GM12892 (cell line): ENCODE measurements at regions not wholly inside any gene's neighbourhood (a gene's known extent, or its start where the extent isn't known, plus 50 kb on each side); places are given as distances from the start of the nearest gene placed in this dataset.

ENCODE experiments used
- DNase-seq: peaks from one replicate; pipeline ENCODE4 v3.0.0; 2011; ENCODE audit not compliant: insufficient read length
- FAIRE-seq: peaks from 2 replicates; lab custom pipeline; 2011; peaks lifted over from hg19 to GRCh38; lab: Jason Lieb, UNC
- POLR2A ChIP-seq: IDR thresholded peaks from 2 replicates; pipeline ENCODE4 v1.6.1; 2011; ENCODE audit warnings: low read depth, low read length, control low read depth
- POLR2AphosphoS5 ChIP-seq: IDR thresholded peaks from 2 replicates; pipeline ENCODE4 v1.6.1; 2011; ENCODE audit warnings: low read depth, low read length, control low read depth
- TAF1 ChIP-seq: IDR thresholded peaks from 2 replicates; pipeline ENCODE4 v1.6.1; 2011; ENCODE audit warnings: low read depth, mild to moderate bottlenecking, control low read depth, low read length, borderline replicate concordance

DNA sequence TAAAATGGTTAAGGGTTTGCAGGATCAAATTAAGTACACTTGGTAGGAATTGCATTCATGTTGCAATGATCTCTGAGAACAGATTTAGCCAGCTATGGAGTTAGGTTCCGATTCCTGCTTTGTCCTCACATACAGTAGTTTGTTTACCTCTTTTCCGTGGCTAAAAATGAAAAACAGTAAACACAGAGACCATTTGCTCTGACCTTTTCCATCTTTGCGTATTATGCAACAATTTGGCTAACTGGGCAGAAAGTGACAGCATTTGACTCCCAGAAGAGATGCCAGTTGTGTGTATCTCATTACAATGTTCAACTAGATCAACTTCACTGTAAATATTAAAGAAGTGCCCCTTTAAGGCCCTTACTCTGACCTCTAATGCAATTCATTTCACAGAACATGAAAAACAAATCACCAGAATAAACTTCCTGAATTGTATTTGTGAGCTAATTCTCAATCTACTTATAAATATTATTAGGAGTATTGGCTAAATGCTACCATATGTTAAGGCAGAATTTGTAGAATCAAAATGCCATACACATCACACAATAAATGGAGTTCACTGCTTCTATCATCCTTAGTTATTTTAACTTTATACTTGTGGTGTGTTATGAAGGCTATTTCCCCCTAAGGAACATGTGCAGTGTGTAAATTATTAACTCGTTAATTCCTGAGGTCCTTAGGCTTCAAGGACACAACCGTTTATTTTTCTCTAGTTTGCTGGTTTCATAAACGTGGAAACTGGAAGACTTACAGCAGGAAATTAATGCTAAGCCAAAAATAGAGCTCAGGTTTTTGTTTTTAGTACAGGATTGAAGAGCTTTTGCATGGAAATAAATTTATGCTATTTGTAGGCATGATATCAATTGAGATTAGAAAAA lies 380.7 kb upstream of the CITED2 start:
- FAIRE-seq, result no peak
- TF ChIP-seq TAF1 (no peak), POLR2A (no peak), POLR2AphosphoS5 (no peak)
- DNase-seq, result no peak

DNA sequence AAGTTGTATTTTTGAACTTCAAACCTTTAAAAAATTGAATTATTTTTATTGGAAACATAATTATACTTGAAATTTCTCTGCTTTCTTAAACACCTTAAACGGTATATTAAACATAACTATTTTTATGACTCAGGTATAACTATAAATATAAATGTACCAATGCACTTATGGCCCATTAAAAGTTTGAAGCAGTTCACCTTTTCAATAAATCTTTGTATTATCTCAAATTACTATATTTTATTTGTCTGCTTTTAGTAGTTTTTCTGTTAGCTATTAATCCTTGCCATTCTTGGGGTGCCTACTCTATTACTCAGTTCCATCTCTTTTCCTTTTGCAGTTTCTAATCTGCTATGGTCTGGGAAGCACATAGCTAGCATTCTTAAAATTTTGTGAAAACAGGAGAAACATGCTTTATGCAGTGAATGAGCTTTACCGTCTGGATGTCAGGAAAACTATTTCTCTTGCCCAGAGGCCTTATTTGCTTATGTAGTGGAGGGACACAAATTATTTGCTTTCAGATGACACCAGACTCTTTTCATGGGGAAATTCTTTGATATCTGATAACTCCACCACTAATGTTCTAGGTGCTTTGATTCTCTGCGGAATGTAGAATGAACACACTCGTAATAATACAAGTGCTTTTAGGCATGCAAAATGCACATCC lies 378.9 kb upstream of the CITED2 start:
- DNase-seq (no peak), FAIRE-seq (no peak)
- TF ChIP-seq POLR2A (no peak), POLR2AphosphoS5 (no peak), TAF1 (no peak)

DNA sequence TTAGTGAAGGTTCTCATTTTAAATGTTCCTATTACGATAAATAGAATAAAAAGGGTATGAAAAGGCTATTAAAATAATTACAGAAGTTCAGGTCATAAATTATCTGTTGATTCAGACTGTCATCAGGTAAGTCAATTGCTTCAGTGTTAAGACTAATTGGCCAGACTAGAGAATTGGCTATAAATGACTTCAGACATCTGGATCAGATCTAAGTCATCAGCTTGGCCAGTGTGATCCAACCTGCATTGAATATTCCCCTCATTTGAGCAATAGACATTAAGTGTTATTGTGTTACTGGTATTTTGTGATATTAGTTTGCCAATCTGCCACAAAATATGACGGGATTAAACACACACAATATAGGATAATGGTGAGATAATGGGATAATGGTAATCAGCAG lies 377.6 kb upstream of the CITED2 start:
- DNase-seq (no peak), FAIRE-seq (no peak)
- TF ChIP-seq POLR2A, result no peak
- TF ChIP-seq POLR2AphosphoS5, result no peak
- TF ChIP-seq TAF1, result no peak

DNA sequence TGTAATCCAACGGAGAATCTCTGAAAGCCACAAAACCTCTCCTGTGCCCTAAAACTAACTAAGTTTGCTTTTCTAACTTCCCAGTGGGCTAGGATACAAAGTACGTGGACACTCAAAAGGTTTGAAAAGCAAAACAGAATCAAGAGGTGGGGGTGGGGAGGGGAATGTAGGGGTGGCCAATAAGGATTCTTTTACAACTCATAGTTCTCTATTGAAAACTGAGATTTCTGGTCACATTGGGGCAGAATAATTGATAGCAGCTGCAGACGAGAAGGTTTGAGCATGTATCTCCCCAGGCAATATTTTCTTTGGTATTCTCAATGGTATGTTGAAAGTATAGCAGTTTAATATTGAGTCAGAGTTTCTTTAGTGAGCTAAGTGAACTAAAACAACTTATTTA lies 376.7 kb upstream of the CITED2 start:
- no peak for TF ChIP-seq POLR2A
- TF ChIP-seq POLR2AphosphoS5, result no peak
- no peak for TF ChIP-seq TAF1
- FAIRE-seq, result no peak
- no peak for DNase-seq

DNA sequence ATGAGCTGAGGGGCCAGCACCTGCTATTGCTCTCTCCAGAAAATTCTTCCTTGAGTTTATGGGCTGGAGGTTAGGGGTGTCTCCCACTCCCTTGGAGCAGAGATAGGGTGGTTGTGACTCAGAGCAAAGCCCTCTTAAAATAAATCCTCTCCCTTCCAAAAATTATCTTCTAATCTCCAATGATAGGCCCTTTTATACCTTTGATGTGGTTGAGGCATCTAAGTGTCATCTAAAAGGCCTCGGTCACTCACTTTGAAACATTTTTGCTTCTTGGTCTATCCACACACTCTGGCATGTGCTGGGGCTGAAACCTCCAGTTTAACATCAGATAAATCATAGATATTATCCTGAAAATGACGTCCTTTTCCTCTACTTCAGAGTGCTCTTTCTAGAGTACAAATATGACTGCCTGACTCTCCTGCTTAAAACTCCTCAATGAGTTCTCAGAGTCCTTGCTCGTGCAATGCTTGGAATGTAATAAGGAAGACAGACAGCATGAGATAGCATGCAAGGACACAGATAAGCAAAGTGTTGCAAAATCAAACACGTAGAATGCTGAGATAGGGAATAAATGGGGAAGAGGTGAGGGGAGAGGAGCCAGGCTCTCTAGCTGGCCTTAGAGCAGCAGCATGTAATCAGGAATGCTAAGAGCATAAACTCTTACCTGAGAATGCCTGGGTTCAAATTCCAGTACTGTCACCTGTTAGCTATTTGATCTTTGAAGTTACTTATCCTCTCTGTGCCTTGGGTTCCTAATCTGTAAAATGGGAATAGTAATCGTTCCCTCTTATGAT lies 374.1 kb upstream of the CITED2 start:
- DNase-seq (no peak), FAIRE-seq (no peak)
- TF ChIP-seq POLR2A (no peak), POLR2AphosphoS5 (no peak), TAF1 (no peak)

DNA sequence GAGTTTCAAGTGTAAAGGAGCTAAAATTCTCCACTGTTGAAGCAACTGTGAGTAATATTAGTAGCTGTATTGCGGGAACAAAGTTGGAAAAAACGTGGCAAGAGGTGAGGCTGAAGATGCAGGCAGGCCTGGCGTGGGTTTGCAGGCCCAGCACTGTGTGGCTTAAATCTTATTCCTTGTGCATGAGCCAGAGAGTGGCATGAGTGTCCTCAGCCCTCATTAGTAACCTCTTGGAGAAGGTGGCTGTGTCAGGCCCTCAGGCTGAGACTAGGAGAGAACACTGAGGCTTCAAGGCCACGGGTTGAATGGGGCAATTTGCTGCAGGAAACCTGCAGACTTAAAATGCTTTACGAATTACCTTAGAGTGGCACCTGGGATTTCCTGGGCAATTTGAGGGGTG lies 372.7 kb upstream of the CITED2 start:
- FAIRE-seq (no peak), DNase-seq (no peak)
- TF ChIP-seq POLR2AphosphoS5, result no peak
- TF ChIP-seq POLR2A, result no peak
- no peak for TF ChIP-seq TAF1

DNA sequence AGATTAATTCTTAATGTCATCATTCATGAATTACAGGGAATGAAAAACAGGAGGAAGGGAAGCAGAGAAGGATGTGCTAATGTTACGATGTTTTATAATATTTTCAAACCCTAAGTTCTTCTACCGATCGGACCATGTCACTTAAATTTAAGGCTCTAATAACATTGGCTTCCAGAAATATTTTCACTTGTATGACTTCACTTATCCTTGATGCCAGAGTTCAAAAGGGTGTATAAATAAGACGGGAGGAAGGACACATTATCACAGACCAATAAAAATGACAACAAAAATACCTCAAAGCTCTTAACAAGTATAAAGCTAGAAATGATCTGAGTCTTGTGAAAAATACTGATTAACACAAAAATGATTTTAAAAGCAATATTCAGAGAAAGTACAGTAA lies 370.4 kb upstream of the CITED2 start:
- no peak for DNase-seq
- no peak for FAIRE-seq
- TF ChIP-seq TAF1, result no peak
- TF ChIP-seq POLR2A, result no peak
- no peak for TF ChIP-seq POLR2AphosphoS5

DNA sequence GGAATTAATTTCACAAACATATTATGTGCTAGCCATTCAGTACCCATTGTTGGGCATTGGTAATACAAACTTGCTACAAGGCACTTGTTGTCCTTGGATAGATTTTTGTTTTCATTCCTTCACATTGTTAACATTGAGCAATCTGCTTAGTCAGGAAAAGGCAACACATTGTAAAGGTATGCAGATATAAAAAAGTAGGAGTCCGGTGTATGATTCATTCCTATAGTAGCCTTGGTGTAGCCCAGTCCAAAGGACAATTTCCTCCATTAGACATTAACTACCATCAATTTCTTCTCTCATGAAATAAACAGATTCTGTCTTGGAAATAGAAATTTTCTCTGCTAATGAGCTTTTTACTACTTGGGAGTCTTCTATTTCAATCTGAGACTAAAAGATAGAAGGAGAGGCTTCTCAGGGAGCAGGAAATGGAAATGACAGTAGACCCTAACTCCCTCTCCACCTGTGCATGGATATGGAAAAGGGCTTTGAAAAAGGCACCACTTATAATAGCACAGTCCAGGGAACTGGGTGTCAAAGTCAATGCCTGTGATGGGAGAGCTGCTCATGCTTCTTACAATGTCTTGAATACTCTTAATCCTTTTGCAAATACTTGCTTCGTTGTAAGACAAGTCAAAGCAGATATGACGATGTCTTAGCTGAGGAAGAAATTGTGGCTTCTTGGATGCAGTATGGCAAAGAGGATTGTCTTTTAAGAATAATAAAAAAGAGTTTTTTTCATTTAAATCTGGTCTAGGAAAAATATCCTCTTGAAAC lies 369.4 kb upstream of the CITED2 start:
- FAIRE-seq, result no peak
- no peak for DNase-seq
- no peak for TF ChIP-seq POLR2AphosphoS5
- TF ChIP-seq TAF1, result no peak
- TF ChIP-seq POLR2A, result no peak

DNA sequence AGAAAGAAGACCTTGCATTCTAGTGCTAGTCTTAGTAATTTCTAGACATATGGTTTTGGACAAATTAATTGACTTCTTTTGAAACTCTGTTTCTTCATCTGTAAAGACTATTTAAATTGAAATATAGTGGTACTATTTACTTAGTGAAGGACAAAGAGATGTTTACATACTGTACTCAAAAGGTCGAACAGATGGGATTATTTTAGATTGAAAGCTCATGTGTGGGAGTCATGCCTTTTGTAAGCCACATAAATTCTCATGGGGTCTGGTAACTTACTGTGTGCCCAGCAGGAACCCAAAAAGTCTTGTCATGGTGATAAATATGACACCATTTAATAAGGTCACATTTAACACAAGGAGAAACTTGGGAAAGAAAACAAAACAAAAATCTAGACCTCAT lies 368.2 kb upstream of the CITED2 start:
- no peak for DNase-seq
- TF ChIP-seq POLR2A (no peak), POLR2AphosphoS5 (no peak), TAF1 (no peak)
- FAIRE-seq, result no peak

DNA sequence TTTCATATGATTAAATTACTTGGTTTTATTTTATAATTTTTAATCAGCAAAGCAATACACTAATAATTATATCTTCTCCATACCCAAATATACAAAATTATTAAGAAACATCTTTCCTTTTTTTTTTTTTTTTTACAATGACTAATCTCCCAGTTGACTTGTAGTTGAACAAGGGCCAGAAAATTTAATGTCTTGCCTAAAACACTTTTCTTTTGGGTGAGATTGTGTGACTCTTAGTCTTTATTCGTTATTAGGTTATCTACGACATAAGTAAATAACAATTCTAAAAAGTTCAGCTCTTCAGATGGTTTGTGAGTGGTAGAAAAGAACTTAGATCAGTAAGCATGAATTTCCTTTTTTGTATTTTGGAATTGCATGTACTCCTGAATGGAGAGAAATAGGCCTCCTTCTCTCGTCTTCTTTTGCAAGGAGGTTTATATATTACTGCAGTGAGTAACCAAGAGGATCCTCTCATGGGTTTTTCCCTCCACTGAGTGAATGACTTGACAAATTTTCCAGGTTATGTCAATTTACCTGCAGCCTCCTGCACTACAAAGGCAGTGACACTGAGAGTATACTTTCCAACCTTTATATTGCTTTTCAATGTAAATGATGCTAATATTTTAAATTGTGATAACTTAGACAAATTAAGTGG lies 364.5 kb upstream of the CITED2 start:
- FAIRE-seq (no peak), DNase-seq (no peak)
- no peak for TF ChIP-seq TAF1
- TF ChIP-seq POLR2A, result no peak
- no peak for TF ChIP-seq POLR2AphosphoS5
